Pancreas (tissue), 8 donors: ENCODE measurements at regions not wholly inside any gene's neighbourhood (a gene's known extent, or its start where the extent isn't known, plus 50 kb on each side); places are given as distances from the start of the nearest gene placed in this dataset.

ENCODE experiments used
- ATAC-seq, 4 donors: fragments of 200-7000 bp; cut with Tn5 transposase; one replicate each; pipeline versions ENCODE4 v1.8.0 to v1.9.1; 2020; ENCODE audit warnings: mild to moderate bottlenecking in 4 of 4, moderate library complexity in 4 of 4
- DNase-seq, 6 donors: peaks; one replicate each; pipeline ENCODE4 v3.0.0-alpha.2; 2020
- FAIRE-seq: peaks from 2 replicates; lab custom pipeline; 2012; peaks lifted over from hg19 to GRCh38; lab: Jason Lieb, UNC
- H3K27ac ChIP-seq, 4 donors: fragments of 200-600 bp; sonication (generic); 1 replicate in 3 of 4; 2 replicates in 1 of 4; pipeline versions ENCODE4 v1.5.0 to v1.8.0; 2020
- H3K27me3 ChIP-seq, 4 donors: fragments of 200-600 bp; one replicate each; pipeline ENCODE4 v1.8.0; 2021
- H3K36me3 ChIP-seq, 3 donors: fragments of 200-600 bp; sonication (generic) in 1 of 3; one replicate each; pipeline versions ENCODE4 v1.5.0 to v1.8.0; 2020 to 2021
- H3K4me1 ChIP-seq, 3 donors: fragments of 200-600 bp; one replicate each; pipeline ENCODE4 v1.8.0; 2021
- H3K4me3 ChIP-seq, 4 donors: fragments of 200-600 bp; sonication (generic) in 2 of 4; one replicate each; pipeline versions ENCODE4 v1.5.0 to v1.8.0; 2020 to 2021
- H3K9me3 ChIP-seq, 4 donors: fragments of 200-600 bp; one replicate each; pipeline ENCODE4 v1.8.0; 2021
- CTCF ChIP-seq, 4 donors: fragments of 200-600 bp; sonication (generic) in 3 of 4; IDR thresholded peaks; one replicate each; pipeline versions ENCODE4 v1.5.0 to v1.8.0; 2021; ENCODE audit warnings: antibody characterized with exemption in 4 of 4
- intact Hi-C, 3 donors: fragments of 100-400 bp; cut with DNase I; formaldehyde crosslinking; loops; one replicate each; pipeline versions ENCODE4 v1.11.1 to v1.14.2; 2022
- donor health status: DM: no; HTN: no; CAD: no; lungs with moderate emphysema.
- donor health status: DM: no; HTN: no; CAD: no.
- donor health status: control.
- donor health status: control.
- donor health status: DM: yes; HTN: yes; CAD: no.
- donor health status: DM: no; HTN: no; CAD: no.
- donor health status: DM: no; HTN: no; CAD: no.
- donor health status: DM: yes; HTN: yes; CAD: no.

- intact Hi-C loops = loop anchor here in 1 of 3 donors (10.0 kb wide), 1 partner anchor 203 kb away; no protein-coding TSS in a partner anchor
- Histone ChIP-seq H3K27me3 (no peaks in the 10 kb centered on the region), H3K4me1 (no peaks in the 10 kb centered on the region), H3K27ac (no peak overlapping the region), H3K4me3 (no peak overlapping the region), H3K9me3 (no peaks in the 10 kb centered on the region), H3K36me3 (no peaks in the 10 kb centered on the region)
- TF ChIP-seq CTCF (IDR thresholded peaks at IDR 0.05) = no peak
- FAIRE-seq = no peak
- DNase-seq = no peak
- no peak for ATAC-seq
These were observed 54.6 kb upstream of the ANO5 start for GRCh38 chr11:22138264-22138663.
